Neural crest cell (in vitro differentiated cells): ENCODE measurements at regions not wholly inside any gene's neighbourhood (a gene's known extent, or its start where the extent isn't known, plus 50 kb on each side); places are given as distances from the start of the nearest gene placed in this dataset.

Experiments
- DNase-seq: peaks from one replicate; pipeline ENCODE4 v3.0.0; 2021; ENCODE audit warnings: low read depth, mixed read lengths, low spot score
- H3K27ac Mint-ChIP-seq: one replicate; pipeline ENCODE4 v1.8.0; 2021; ENCODE audit warnings: mild to moderate bottlenecking, mixed read lengths; ENCODE audit not compliant: unreplicated experiment
- H3K27me3 Mint-ChIP-seq: 2 replicates; pipeline ENCODE4 v1.8.0; 2021; ENCODE audit warnings: low read depth, mild to moderate bottlenecking, mixed read lengths
- H3K36me3 Mint-ChIP-seq: 2 replicates; pipeline ENCODE4 v1.8.0; 2021; ENCODE audit warnings: low read depth, mild to moderate bottlenecking, mixed read lengths
- H3K4me1 Mint-ChIP-seq: 2 replicates; pipeline ENCODE4 v1.8.0; 2021; ENCODE audit warnings: mixed read lengths
- H3K4me3 Mint-ChIP-seq: one replicate; pipeline ENCODE4 v1.8.0; 2021; ENCODE audit warnings: mild to moderate bottlenecking, mixed read lengths
- H3K9me3 Mint-ChIP-seq: 2 replicates; pipeline ENCODE4 v1.8.0; 2021; ENCODE audit warnings: mixed read lengths
- TF ChIP-seq, protein P1 (sequence below): fragments of 200-600 bp; sonication (generic); conservative IDR thresholded peaks from 2 replicates; pipeline ENCODE4 v1.5.0; 2021; ENCODE audit warnings: antibody characterized with exemption, mild to moderate bottlenecking

DNA sequence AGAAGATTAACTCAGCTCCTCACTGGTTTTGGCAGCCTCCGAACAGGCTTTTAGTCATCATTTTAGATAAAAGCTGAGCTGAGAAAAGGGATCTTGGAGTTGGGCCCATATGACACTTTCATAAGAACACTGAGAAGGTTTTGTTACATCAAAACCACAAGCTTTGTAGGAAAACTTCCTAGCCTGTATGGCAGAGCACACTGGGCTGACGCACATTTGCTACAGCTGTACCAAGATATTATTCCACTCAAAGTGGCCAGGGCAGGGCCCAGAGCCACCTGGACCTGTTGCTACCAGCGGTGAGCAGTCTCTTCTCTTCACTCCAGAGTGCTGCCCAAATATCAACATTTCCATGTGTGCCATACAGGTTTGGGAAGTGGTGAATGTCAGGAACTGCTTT, 160.5 kb upstream of the CCDC54 start:
- Mint-ChIP-seq H3K36me3 (peaks cover 2% of the 10 kb centered on the region), H3K4me1 (peaks cover 18% of the 10 kb centered on the region), H3K9me3 (peaks cover 3% of the 10 kb centered on the region), H3K27ac (no peak overlapping the region), H3K4me3 (no peak overlapping the region), H3K27me3 (no peaks in the 10 kb centered on the region)
- TF ChIP-seq, protein P1, sequence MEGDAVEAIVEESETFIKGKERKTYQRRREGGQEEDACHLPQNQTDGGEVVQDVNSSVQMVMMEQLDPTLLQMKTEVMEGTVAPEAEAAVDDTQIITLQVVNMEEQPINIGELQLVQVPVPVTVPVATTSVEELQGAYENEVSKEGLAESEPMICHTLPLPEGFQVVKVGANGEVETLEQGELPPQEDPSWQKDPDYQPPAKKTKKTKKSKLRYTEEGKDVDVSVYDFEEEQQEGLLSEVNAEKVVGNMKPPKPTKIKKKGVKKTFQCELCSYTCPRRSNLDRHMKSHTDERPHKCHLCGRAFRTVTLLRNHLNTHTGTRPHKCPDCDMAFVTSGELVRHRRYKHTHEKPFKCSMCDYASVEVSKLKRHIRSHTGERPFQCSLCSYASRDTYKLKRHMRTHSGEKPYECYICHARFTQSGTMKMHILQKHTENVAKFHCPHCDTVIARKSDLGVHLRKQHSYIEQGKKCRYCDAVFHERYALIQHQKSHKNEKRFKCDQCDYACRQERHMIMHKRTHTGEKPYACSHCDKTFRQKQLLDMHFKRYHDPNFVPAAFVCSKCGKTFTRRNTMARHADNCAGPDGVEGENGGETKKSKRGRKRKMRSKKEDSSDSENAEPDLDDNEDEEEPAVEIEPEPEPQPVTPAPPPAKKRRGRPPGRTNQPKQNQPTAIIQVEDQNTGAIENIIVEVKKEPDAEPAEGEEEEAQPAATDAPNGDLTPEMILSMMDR = no peak
- DNase-seq = no peak

GRCh38 chr3:107217172-107217571, 160.1 kb upstream of the CCDC54 start:
- no peak for DNase-seq
- Mint-ChIP-seq H3K9me3 (peaks cover 3% of the 10 kb centered on the region), H3K27me3 (no peaks in the 10 kb centered on the region), H3K27ac (no peak overlapping the region), H3K36me3 (peaks cover 2% of the 10 kb centered on the region), H3K4me3 (no peak overlapping the region), H3K4me1 (peaks cover 18% of the 10 kb centered on the region)
- TF ChIP-seq, protein P1 = no peak

- Mint-ChIP-seq H3K27me3 (no peaks in the 10 kb centered on the region), H3K9me3 (peaks cover 3% of the 10 kb centered on the region), H3K36me3 (peaks cover 2% of the 10 kb centered on the region), H3K4me3 (no peak overlapping the region), H3K27ac (peak overlapping the region; percentile 70), H3K4me1 (peaks cover 11% of the 10 kb centered on the region)
- TF ChIP-seq, protein P1 = no peak
- DNase-seq = no peak
Measured at GRCh38 chr3:107218864-107219269, 158.4 kb upstream of the CCDC54 start.

DNA sequence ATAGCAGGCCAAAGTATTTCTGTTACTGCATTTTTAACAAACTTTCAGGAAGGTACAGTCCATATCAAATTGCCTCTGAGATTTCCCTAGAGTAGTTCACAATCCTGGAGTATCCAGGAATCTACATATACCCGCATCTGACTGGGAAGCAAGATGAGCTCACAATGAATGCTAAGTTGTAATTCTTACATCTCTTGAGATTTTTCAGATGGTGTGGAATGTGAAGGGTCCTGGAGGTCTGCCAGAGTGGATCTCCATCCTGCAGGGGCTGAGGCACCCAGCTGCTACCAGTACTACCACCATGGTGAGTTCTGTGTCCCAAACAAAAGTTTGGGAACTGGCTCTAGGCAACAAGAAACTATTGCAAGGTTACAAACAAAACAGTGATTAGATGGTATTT, 156.7 kb upstream of the CCDC54 start:
- peaks cover 2% of the 10 kb centered on the region for H3K36me3 Mint-ChIP-seq
- TF ChIP-seq, protein P1 = no peak
- no peak overlapping the region for H3K27ac Mint-ChIP-seq
- no peak for DNase-seq
- H3K27me3 Mint-ChIP-seq = no peaks in the 10 kb centered on the region
- H3K4me1 Mint-ChIP-seq = peaks cover 11% of the 10 kb centered on the region
- no peak overlapping the region for H3K4me3 Mint-ChIP-seq
- peaks cover 3% of the 10 kb centered on the region for H3K9me3 Mint-ChIP-seq

DNA sequence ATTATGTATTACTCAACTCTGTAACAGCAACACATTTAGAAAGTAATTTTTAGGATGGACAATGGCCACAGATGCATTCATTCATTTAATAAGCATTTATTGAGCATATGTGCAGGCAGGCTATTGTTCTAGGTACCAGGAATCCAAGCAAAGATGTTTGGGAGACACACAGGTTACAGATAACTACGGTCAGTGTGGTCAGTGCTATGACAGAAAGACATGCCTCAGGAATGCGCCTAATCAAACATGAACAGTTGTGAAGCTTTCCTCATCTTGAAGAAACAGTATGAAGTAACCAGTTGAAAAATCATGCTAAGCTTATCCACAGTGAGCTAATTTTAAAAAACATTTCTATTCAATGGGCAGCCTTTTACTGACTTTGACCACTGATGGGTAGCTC, 155.4 kb upstream of the CCDC54 start:
- H3K36me3 Mint-ChIP-seq = no peaks in the 10 kb centered on the region
- H3K27ac Mint-ChIP-seq = no peak overlapping the region

More for the DNA sequence above, 155.4 kb upstream of the CCDC54 start:
- no peak overlapping the region for H3K4me3 Mint-ChIP-seq
- peaks cover 11% of the 10 kb centered on the region for H3K4me1 Mint-ChIP-seq
- TF ChIP-seq, protein P1 = no peak
- DNase-seq = no peak
- H3K27me3 Mint-ChIP-seq = no peaks in the 10 kb centered on the region
- peaks cover 3% of the 10 kb centered on the region for H3K9me3 Mint-ChIP-seq
